ENCODE measurements at regions not wholly inside any gene's neighbourhood (a gene's known extent, or its start where the extent isn't known, plus 50 kb on each side); places are given as distances from the start of the nearest gene placed in this dataset.
A peak's percentile ranks its signal among the peaks of the same experiment; 100 is the strongest.

DNA sequence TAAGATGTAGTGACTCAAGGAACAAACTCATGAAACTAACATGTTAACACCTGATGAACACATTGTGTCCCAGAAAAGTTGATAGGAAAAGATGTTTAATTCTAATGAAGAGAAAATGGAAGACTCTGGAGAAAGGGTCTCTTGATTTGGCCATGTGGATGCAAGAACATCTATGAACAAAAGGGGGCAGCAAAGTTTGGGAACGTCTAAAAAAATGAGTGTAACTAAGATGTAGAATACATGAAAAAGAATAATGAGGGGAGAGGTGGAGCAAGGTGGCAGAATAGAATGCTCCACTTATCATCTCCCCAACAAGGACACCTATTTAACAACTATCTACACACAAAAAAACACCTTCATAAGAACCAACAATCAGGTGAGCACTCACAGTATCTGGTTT lies 805.1 kb downstream of the TNS3 start:
- Histone ChIP-seq H3K36me3 (no peaks in the 10 kb centered on the region), H3K27me3 (no peaks in the 10 kb centered on the region), H3K4me1 (no peaks in the 10 kb centered on the region), H3K9me3 (no peaks in the 10 kb centered on the region), H3K4me3 (ENCODE audit: low read depth, low read length) (no peak overlapping the region)
- DNase-seq, result no peak
- TF ChIP-seq CTCF (IDR thresholded peaks at IDR 0.05; ENCODE audit: low read depth, low read length), result peak; percentile 66

DNA sequence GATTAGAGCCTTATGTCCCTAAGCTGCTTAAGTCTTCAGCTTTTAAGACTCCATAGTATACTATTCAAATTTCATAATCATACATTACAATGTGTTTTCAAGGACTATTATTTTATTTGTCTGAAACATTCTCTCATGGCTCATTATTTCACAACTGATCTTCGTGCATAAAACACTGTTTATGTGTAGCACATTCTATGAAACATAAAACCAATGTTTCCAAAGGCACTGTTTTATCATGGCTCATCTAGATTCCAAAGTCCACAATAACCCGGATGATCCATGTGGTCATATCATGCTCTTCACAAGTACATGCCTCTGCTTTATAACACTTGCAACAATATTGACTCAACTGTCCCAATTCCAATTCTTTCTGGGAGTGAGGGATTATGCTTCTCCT lies 806.1 kb downstream of the TNS3 start:
- no peak overlapping the region for H3K4me3 ChIP-seq (ENCODE audit: low read depth, low read length)
- no peak for DNase-seq
- H3K4me1 ChIP-seq, result no peaks in the 10 kb centered on the region
- TF ChIP-seq CTCF (IDR thresholded peaks at IDR 0.05; ENCODE audit: low read depth, low read length), result no peak
- no peaks in the 10 kb centered on the region for H3K36me3 ChIP-seq
- H3K9me3 ChIP-seq, result no peaks in the 10 kb centered on the region
- no peaks in the 10 kb centered on the region for H3K27me3 ChIP-seq

- H3K4me1 ChIP-seq, result no peaks in the 10 kb centered on the region
- no peaks in the 10 kb centered on the region for H3K27me3 ChIP-seq
- H3K9me3 ChIP-seq, result no peaks in the 10 kb centered on the region
- DNase-seq, result no peak
- no peak for TF ChIP-seq CTCF (IDR thresholded peaks at IDR 0.05; ENCODE audit: low read depth, low read length)
- no peaks in the 10 kb centered on the region for H3K36me3 ChIP-seq
- H3K4me3 ChIP-seq (ENCODE audit: low read depth, low read length), result no peak overlapping the region
These were observed 806.9 kb downstream of the TNS3 start for GRCh38 chr7:46775020-46775419.

DNA sequence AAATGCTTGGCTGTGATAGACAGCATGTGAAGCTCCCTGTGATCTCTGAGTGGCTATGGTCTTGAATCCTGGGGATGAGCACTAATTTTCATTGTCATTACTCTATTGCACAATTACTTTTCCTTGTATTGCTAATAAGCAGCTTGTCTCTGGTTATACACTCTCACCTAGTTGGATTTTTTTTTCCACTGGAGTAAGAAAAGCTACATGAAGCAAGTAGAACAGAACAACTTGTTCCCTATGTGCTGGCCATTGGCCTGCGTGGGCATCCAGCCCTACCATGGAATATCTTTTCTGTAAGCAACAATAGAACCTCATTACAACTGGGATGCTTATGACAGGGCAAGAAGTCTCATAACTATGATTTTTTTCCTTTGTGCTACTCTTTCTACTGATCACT lies 807.4 kb downstream of the TNS3 start:
- H3K36me3 ChIP-seq, result no peaks in the 10 kb centered on the region
- H3K27me3 ChIP-seq, result no peaks in the 10 kb centered on the region
- DNase-seq, result no peak
- no peak overlapping the region for H3K4me3 ChIP-seq (ENCODE audit: low read depth, low read length)
- no peaks in the 10 kb centered on the region for H3K4me1 ChIP-seq
- no peak for TF ChIP-seq CTCF (IDR thresholded peaks at IDR 0.05; ENCODE audit: low read depth, low read length)
- no peaks in the 10 kb centered on the region for H3K9me3 ChIP-seq

DNA sequence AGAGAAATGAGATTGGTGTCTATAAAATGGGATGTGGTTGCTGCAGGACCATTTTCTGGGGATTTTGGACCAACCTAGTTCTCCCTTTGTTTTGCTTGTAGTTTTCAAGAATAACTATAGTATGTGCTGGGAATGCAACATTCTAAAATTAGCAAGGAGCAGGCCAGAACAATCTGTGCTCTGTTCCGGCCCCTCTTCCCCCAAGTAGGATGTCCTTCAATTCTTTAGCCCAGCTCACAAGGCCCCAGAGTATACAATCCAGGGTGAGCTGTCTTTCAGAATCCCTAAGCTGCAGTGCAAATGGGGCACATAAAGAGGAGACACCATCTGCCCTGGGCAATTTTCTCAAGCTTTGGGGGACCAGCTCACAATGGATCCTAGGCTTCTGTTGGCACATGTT lies 809.1 kb downstream of the TNS3 start:
- H3K27me3 ChIP-seq, result no peaks in the 10 kb centered on the region
- no peaks in the 10 kb centered on the region for H3K9me3 ChIP-seq
- DNase-seq, result no peak
- no peak overlapping the region for H3K4me3 ChIP-seq (ENCODE audit: low read depth, low read length)
- TF ChIP-seq CTCF (IDR thresholded peaks at IDR 0.05; ENCODE audit: low read depth, low read length), result no peak
- no peaks in the 10 kb centered on the region for H3K4me1 ChIP-seq
- no peaks in the 10 kb centered on the region for H3K36me3 ChIP-seq

GRCh38 chr7:46767071-46767470 lies 814.8 kb downstream of the TNS3 start:
- no peaks in the 10 kb centered on the region for H3K9me3 ChIP-seq
- DNase-seq, result no peak
- H3K4me1 ChIP-seq, result peaks cover 23% of the 10 kb centered on the region
- H3K27me3 ChIP-seq, result no peaks in the 10 kb centered on the region
- no peak overlapping the region for H3K4me3 ChIP-seq (ENCODE audit: low read depth, low read length)
- H3K36me3 ChIP-seq, result no peaks in the 10 kb centered on the region
- no peak for TF ChIP-seq CTCF (IDR thresholded peaks at IDR 0.05; ENCODE audit: low read depth, low read length)

All from BE2C (cell line).